SK-N-SH (cell line): ENCODE measurements at regions not wholly inside any gene's neighbourhood (a gene's known extent, or its start where the extent isn't known, plus 50 kb on each side); places are given as distances from the start of the nearest gene placed in this dataset.

ENCODE experiments used
- CTCF ChIA-PET: fragments of 300-600, 350-600 bp; formaldehyde crosslinking; extraction: SDS; loops from one replicate; lab custom pipeline; 2021; lab: Yijun Ruan, JAX
- POLR2A ChIA-PET: fragments of 350-600 bp; sonication (Branson Sonifier 250); formaldehyde crosslinking; extraction: SDS; loops from one replicate; lab custom pipeline; 2020; ENCODE audit warnings: antibody characterized with exemption, inconsistent platforms; lab: Yijun Ruan, JAX
- DNase-seq: peaks from one replicate; pipeline ENCODE4 v3.0.0; 2012
- H2AFZ ChIP-seq: fragments of 200-600 bp; sonication (generic); 2 replicates; pipeline ENCODE4 v1.8.1; 2016; ENCODE audit warnings: antibody characterized with exemption, mild to moderate bottlenecking, low read depth
- H3F3A ChIP-seq: fragments of 200-600 bp; sonication (generic); replicated peaks from 2 replicates; pipeline ENCODE3; 2016; ENCODE audit warnings: antibody characterized with exemption, mild to moderate bottlenecking; ENCODE audit not compliant: insufficient read depth
- H3K27ac ChIP-seq, 2 experiments: fragments of 200-500 bp in 1 of 2; fragments of 200-600 bp in 1 of 2; sonication (Bioruptor generic) in 1 of 2; sonication (generic), shearing (Covaris generic) in 1 of 2; 2 replicates each; pipeline versions ENCODE4 v1.5.1 to v1.6.1; 2014 to 2016; ENCODE audit warnings: low read depth in 2 of 2, inconsistent platforms in 1 of 2, low read length in 1 of 2, mild to moderate bottlenecking in 1 of 2, mixed read lengths in 1 of 2
- H3K27me3 ChIP-seq: fragments of 200-600 bp; sonication (generic), shearing (Covaris generic); 2 replicates; pipeline ENCODE4 v1.6.1; 2016; ENCODE audit warnings: mixed run types; ENCODE audit not compliant: insufficient read depth
- H3K36me3 ChIP-seq, 2 experiments: fragments of 200-500 bp in 1 of 2; fragments of 200-600 bp in 1 of 2; sonication (Bioruptor generic) in 1 of 2; sonication (generic) in 1 of 2; replicated peaks in 1 of 2; 2 replicates each; pipeline versions ENCODE3 to v1.5.1; 2014 to 2016; ENCODE audit warnings: low read length in 1 of 2, mild to moderate bottlenecking in 1 of 2; ENCODE audit not compliant: insufficient read depth in 2 of 2, control insufficient read depth in 1 of 2
- H3K4me1 ChIP-seq, 2 experiments: fragments of 200-500 bp in 1 of 2; fragments of 200-600 bp in 1 of 2; sonication (Bioruptor generic) in 1 of 2; sonication (generic), shearing (Covaris generic) in 1 of 2; 2 replicates each; pipeline versions ENCODE4 v1.5.1 to v1.6.1; 2014 to 2016; ENCODE audit warnings: low read depth in 1 of 2, low read length in 1 of 2, mixed run types in 1 of 2; ENCODE audit not compliant: insufficient read depth in 2 of 2, control insufficient read depth in 1 of 2
- H3K4me2 ChIP-seq: fragments of 200-600 bp; sonication (generic), shearing (Covaris generic); 2 replicates; pipeline ENCODE4 v1.6.1; 2017; ENCODE audit warnings: mixed run types
- H3K4me3 ChIP-seq, 2 experiments: fragments of 200-500 bp in 1 of 2; fragments of 200-600 bp in 1 of 2; sonication (Bioruptor generic) in 1 of 2; sonication (generic), shearing (Covaris generic) in 1 of 2; 2 replicates each; pipeline versions ENCODE4 v1.5.1 to v1.8.1; 2014 to 2016; ENCODE audit warnings: low read depth in 2 of 2, inconsistent platforms in 1 of 2, low read length in 1 of 2, mild to moderate bottlenecking in 1 of 2, mixed read lengths in 1 of 2, moderate library complexity in 1 of 2
- H3K79me2 ChIP-seq: fragments of 200-600 bp; sonication (generic); 2 replicates; pipeline ENCODE4 v1.8.1; 2017; ENCODE audit warnings: mild to moderate bottlenecking; ENCODE audit not compliant: insufficient read depth
- H3K9ac ChIP-seq: fragments of 200-600 bp; sonication (generic); 2 replicates; pipeline ENCODE4 v1.6.1; 2017; ENCODE audit warnings: mixed run types
- H3K9me2 ChIP-seq: fragments of 200-600 bp; sonication (generic); 2 replicates; pipeline ENCODE4 v1.6.1; 2017; ENCODE audit warnings: mixed run types
- H3K9me3 ChIP-seq: fragments of 200-600 bp; sonication (generic); 2 replicates; pipeline ENCODE4 v1.6.1; 2017; ENCODE audit warnings: mixed run types, mild to moderate bottlenecking, moderate library complexity
- H4K20me1 ChIP-seq: fragments of 200-600 bp; sonication (generic); 2 replicates; pipeline ENCODE4 v1.6.1; 2017; ENCODE audit warnings: mild to moderate bottlenecking, mixed run types; ENCODE audit not compliant: insufficient read depth
- CHD2 ChIP-seq: fragments of 150-350 bp; IDR thresholded peaks from 2 replicates; pipeline ENCODE4 v1.6.1; 2018; ENCODE audit warnings: low read length; ENCODE audit not compliant: partially characterized antibody
- CTCF ChIP-seq: fragments of 200-600 bp; sonication (generic); IDR thresholded peaks from 2 replicates; pipeline ENCODE4 v1.6.1; 2017; ENCODE audit warnings: antibody characterized with exemption, mild to moderate bottlenecking, moderate library complexity
- EZH2phosphoT487 ChIP-seq: fragments of 200-600 bp; sonication (generic); IDR thresholded peaks from 2 replicates; pipeline ENCODE4 v1.6.1; 2017; ENCODE audit warnings: low read depth, mixed run types, mild to moderate bottlenecking, antibody characterized with exemption, moderate library complexity, borderline replicate concordance
- FOXM1 ChIP-seq: IDR thresholded peaks from 2 replicates; pipeline ENCODE4 v1.4.0; 2012; ENCODE audit warnings: low read depth, mild to moderate bottlenecking
- GABPA ChIP-seq: IDR thresholded peaks from 2 replicates; pipeline ENCODE4 v1.4.0; 2012; ENCODE audit warnings: low read depth, mild to moderate bottlenecking
- MEF2A ChIP-seq: IDR thresholded peaks from 2 replicates; pipeline ENCODE4 v1.4.0; 2012; ENCODE audit warnings: low read depth, borderline replicate concordance
- NRF1 ChIP-seq: IDR thresholded peaks from 2 replicates; pipeline ENCODE4 v1.6.1; 2012; ENCODE audit warnings: low read depth, mild to moderate bottlenecking, low read length
- POLR2AphosphoS5 ChIP-seq: IDR thresholded peaks from 2 replicates; pipeline ENCODE4 v1.6.1; 2012; ENCODE audit warnings: low read depth, low read length
- RAD21 ChIP-seq: IDR thresholded peaks from 2 replicates; pipeline ENCODE4 v1.6.1; 2012; ENCODE audit warnings: mild to moderate bottlenecking, low read length
- RCOR1 ChIP-seq: fragments of 150-350 bp; IDR thresholded peaks from 2 replicates; pipeline ENCODE4 v1.6.1; 2017; ENCODE audit warnings: antibody characterized with exemption, low read length
- REST ChIP-seq: IDR thresholded peaks from 2 replicates; pipeline ENCODE4 v1.6.1; 2012; ENCODE audit warnings: mild to moderate bottlenecking, low read depth, low read length, moderate library complexity
- RFX5 ChIP-seq: IDR thresholded peaks from 2 replicates; pipeline ENCODE4 v1.6.1; 2012; ENCODE audit warnings: mild to moderate bottlenecking, improper control_type of control experiment, low read length
- SIN3A ChIP-seq: IDR thresholded peaks from 2 replicates; pipeline ENCODE4 v1.6.1; 2012; ENCODE audit warnings: low read depth, mild to moderate bottlenecking, low read length, moderate library complexity, borderline replicate concordance
- TCF12 ChIP-seq: IDR thresholded peaks from 2 replicates; pipeline ENCODE4 v1.4.0; 2012
- USF2 ChIP-seq: fragments of 150-350 bp; IDR thresholded peaks from 2 replicates; pipeline ENCODE4 v1.6.1; 2017; ENCODE audit warnings: antibody characterized with exemption, low read length, low read depth, borderline replicate concordance
- ZBTB33 ChIP-seq: IDR thresholded peaks from 2 replicates; pipeline ENCODE4 v1.4.0; 2012; ENCODE audit warnings: low read depth, borderline replicate concordance
- WGBS: methylation state at CpG from one replicate; pipeline ENCODE4 v1.1.6; 2017; ENCODE audit warnings: low lambda C conversion rate; 5-methylcytosine and 5-hydroxymethylcytosine counted together

GRCh38 chr7:118053353-118053752, 130.6 kb upstream of the LSM8 start (continued):
- no peak for TF ChIP-seq ZBTB33

- Histone ChIP-seq H3K4me3 (no peak overlapping the region), H3K27me3 (no peaks in the 10 kb centered on the region), H3K9ac (no peak overlapping the region), H3K9me3 (no peaks in the 10 kb centered on the region), H3K27ac (no peak overlapping the region), H3K4me1 (no peaks in the 10 kb centered on the region), H3K79me2 (no peaks in the 10 kb centered on the region), H3K9me2 (no peaks in the 10 kb centered on the region), H3K4me2 (no peak overlapping the region), H4K20me1 (no peaks in the 10 kb centered on the region), H2AFZ (no peak overlapping the region), H3F3A (no peaks in the 10 kb centered on the region), H3K36me3 (no peaks in the 10 kb centered on the region)
- POLR2A ChIA-PET, result no interaction called here
- CTCF ChIA-PET, result interaction anchor here (0.6 to 1.7 kb wide), 2 partner anchors 11 to 1172 kb away, joined by 3 read pairs; no protein-coding TSS in a partner anchor
- TF ChIP-seq USF2 (no peak), RFX5 (no peak), SIN3A (no peak), FOXM1 (no peak)
- no peak for DNase-seq
- 9% methylated on average over 2 of the region's 2 CpGs for WGBS
Observed at GRCh38 chr7:118054529-118054928, 129.4 kb upstream of the LSM8 start.

GRCh38 chr7:118055647-118056046, 128.3 kb upstream of the LSM8 start:
- Histone ChIP-seq H3K9me2 (no peaks in the 10 kb centered on the region), H3K36me3 (no peaks in the 10 kb centered on the region), H3F3A (no peaks in the 10 kb centered on the region), H3K27ac (no peak overlapping the region), H3K9me3 (no peaks in the 10 kb centered on the region), H2AFZ (no peak overlapping the region), H3K4me3 (no peak overlapping the region), H3K4me1 (no peaks in the 10 kb centered on the region), H3K4me2 (no peak overlapping the region), H4K20me1 (no peaks in the 10 kb centered on the region), H3K27me3 (no peaks in the 10 kb centered on the region), H3K79me2 (no peaks in the 10 kb centered on the region), H3K9ac (no peak overlapping the region)
- WGBS, result 2% methylated on average over 3 of the region's 3 CpGs
- ChIA-PET POLR2A (no interaction called here), CTCF (interaction anchor here (1.2 to 1.7 kb wide), 2 partner anchors 9 to 12 kb away, joined by 3 read pairs; no protein-coding TSS in a partner anchor)
- no peak for DNase-seq
- no peak for TF ChIP-seq SIN3A
- no peak for TF ChIP-seq NRF1
- TF ChIP-seq GABPA, result no peak
- TF ChIP-seq MEF2A, result no peak
- no peak for TF ChIP-seq REST
- no peak for TF ChIP-seq CTCF
- no peak for TF ChIP-seq CHD2
- no peak for TF ChIP-seq RCOR1
- TF ChIP-seq RFX5, result no peak
- TF ChIP-seq RAD21, result no peak
- no peak for TF ChIP-seq EZH2phosphoT487
- TF ChIP-seq POLR2AphosphoS5, result no peak
- no peak for TF ChIP-seq FOXM1
- no peak for TF ChIP-seq USF2
- TF ChIP-seq TCF12, result no peak
